PC-3 (cell line): ENCODE measurements at regions not wholly inside any gene's neighbourhood (a gene's known extent, or its start where the extent isn't known, plus 50 kb on each side); places are given as distances from the start of the nearest gene placed in this dataset.

Experiments
- EZH2 ChIP-seq: fragments of 300-600 bp; sonication (generic); IDR thresholded peaks from one replicate; pipeline ENCODE4 v1.6.1; 2017; ENCODE audit warnings: antibody characterized with exemption, mild to moderate bottlenecking, low read length; ENCODE audit not compliant: unreplicated experiment
- EZH2phosphoT487 ChIP-seq: fragments of 300-600 bp; sonication (generic); IDR thresholded peaks from 2 replicates; pipeline ENCODE4 v1.6.1; 2018; ENCODE audit warnings: mild to moderate bottlenecking, antibody characterized with exemption, low read length, borderline replicate concordance
- TF ChIP-seq, protein P1 (sequence below): fragments of 300-600 bp; sonication (generic); conservative IDR thresholded peaks from 2 replicates; pipeline ENCODE4 v1.5.1; 2017; ENCODE audit warnings: antibody characterized with exemption, low read depth, mild to moderate bottlenecking, low read length

DNA sequence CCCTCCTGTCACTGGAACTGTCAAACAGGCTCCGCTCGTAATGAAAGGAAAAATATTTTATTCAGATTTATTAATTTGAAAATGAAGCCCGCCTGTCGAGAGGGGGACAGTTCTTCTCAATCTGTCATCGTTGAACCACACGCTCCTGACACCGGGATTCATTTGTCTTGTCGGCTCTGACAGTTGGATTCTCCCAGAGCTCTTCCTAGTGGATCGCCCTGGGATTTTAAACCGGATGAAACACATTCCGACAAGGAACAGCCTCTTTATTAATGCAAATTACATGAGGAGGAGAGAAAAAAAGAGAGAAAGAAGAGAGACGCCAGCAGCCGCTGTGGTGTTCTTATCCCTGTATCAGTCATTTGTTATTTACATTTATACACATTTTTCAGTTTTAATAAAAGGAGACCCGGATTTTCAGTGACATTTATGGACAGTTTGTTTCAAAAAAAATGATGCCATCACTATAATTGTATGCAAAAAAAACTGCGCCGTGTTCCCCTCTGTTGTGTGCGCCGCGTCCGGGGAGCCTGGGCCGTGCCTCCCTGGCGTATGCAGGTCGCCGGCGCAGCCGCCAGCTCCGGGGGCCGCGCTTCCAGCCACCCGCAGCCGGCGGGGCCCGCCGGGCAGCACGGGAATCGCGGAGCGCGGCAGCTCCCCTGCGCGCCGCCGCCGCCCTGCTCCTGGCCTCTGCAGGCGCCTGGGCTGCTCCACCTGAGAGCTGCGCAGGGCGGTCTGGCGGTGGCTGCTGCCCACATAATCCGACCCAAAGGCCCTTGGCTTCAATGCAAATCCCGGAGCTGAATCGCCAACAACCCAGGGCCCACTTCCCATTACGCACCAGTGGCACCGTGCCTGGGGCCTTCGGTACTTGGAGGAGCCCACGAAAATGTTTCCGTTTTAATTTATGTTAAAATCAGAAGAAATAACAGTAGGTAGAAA, 237.9 kb upstream of the PBX1 start:
- TF ChIP-seq EZH2 (peak; percentile 91), EZH2phosphoT487 (no peak; the same call in 1 of the 2 replicates)
- TF ChIP-seq, protein P1, sequence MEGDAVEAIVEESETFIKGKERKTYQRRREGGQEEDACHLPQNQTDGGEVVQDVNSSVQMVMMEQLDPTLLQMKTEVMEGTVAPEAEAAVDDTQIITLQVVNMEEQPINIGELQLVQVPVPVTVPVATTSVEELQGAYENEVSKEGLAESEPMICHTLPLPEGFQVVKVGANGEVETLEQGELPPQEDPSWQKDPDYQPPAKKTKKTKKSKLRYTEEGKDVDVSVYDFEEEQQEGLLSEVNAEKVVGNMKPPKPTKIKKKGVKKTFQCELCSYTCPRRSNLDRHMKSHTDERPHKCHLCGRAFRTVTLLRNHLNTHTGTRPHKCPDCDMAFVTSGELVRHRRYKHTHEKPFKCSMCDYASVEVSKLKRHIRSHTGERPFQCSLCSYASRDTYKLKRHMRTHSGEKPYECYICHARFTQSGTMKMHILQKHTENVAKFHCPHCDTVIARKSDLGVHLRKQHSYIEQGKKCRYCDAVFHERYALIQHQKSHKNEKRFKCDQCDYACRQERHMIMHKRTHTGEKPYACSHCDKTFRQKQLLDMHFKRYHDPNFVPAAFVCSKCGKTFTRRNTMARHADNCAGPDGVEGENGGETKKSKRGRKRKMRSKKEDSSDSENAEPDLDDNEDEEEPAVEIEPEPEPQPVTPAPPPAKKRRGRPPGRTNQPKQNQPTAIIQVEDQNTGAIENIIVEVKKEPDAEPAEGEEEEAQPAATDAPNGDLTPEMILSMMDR: no peak
